Lower leg skin (tissue), 3 donors: ENCODE measurements at regions not wholly inside any gene's neighbourhood (a gene's known extent, or its start where the extent isn't known, plus 50 kb on each side); places are given as distances from the start of the nearest gene placed in this dataset.
"Not testable (repeated sequence)": the region's sequence is repeated elsewhere in the genome, so short reads cannot be mapped to it uniquely, and the experiment has no call there.

ENCODE experiments used
- POLR2A ChIP-seq, 2 donors: fragments of 450-650 bp; IDR thresholded peaks; one replicate each; pipeline ENCODE4 v1.6.1; 2016 to 2017; ENCODE audit warnings: antibody characterized with exemption in 2 of 2, mild to moderate bottlenecking in 1 of 2, moderate library complexity in 1 of 2
- TF ChIP-seq, protein P1 (sequence below), 3 donors: fragments of 450-650 bp; IDR thresholded peaks; one replicate each; pipeline ENCODE4 v1.5.1; 2016; ENCODE audit warnings: antibody characterized with exemption in 3 of 3, mild to moderate bottlenecking in 3 of 3, moderate library complexity in 2 of 3

GRCh38 chr9:61864463-61864862, 674.6 kb downstream of the SPATA31A7 start:
- TF ChIP-seq, protein P1, sequence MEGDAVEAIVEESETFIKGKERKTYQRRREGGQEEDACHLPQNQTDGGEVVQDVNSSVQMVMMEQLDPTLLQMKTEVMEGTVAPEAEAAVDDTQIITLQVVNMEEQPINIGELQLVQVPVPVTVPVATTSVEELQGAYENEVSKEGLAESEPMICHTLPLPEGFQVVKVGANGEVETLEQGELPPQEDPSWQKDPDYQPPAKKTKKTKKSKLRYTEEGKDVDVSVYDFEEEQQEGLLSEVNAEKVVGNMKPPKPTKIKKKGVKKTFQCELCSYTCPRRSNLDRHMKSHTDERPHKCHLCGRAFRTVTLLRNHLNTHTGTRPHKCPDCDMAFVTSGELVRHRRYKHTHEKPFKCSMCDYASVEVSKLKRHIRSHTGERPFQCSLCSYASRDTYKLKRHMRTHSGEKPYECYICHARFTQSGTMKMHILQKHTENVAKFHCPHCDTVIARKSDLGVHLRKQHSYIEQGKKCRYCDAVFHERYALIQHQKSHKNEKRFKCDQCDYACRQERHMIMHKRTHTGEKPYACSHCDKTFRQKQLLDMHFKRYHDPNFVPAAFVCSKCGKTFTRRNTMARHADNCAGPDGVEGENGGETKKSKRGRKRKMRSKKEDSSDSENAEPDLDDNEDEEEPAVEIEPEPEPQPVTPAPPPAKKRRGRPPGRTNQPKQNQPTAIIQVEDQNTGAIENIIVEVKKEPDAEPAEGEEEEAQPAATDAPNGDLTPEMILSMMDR (IDR thresholded peaks at IDR 0.05): not testable (repeated sequence)
- TF ChIP-seq POLR2A (IDR thresholded peaks at IDR 0.05): not testable (repeated sequence)
